K562 (cell line): ENCODE measurements at regions not wholly inside any gene's neighbourhood (a gene's known extent, or its start where the extent isn't known, plus 50 kb on each side); places are given as distances from the start of the nearest gene placed in this dataset.

Experiments
- ATF1 ChIP-seq, 2 experiments: fragments of 450-650 bp in 1 of 2; IDR thresholded peaks; 2 replicates each; pipeline ENCODE4 v1.6.1; 2016; ENCODE audit warnings: missing compliant biosample characterization in 1 of 2, missing genetic modification characterization in 1 of 2
- DMBX1 ChIP-seq: fragments of 250-450 bp; sonication (Bioruptor Pico); IDR thresholded peaks from 2 replicates; pipeline ENCODE4 v1.8.0; 2022; ENCODE audit warnings: inconsistent platforms, mild to moderate bottlenecking, moderate library complexity, borderline replicate concordance
- NEUROD1 ChIP-seq: fragments of 150-350 bp; IDR thresholded peaks from 2 replicates; pipeline ENCODE4 v1.6.1; 2014; ENCODE audit warnings: borderline replicate concordance, low read length, low read depth; ENCODE audit not compliant: partially characterized antibody
- OTX1 ChIP-seq: fragments of 450-650 bp; formaldehyde crosslinking; IDR thresholded peaks from 2 replicates; pipeline ENCODE4 v1.4.0; 2022; ENCODE audit warnings: mild to moderate bottlenecking
- ZFX ChIP-seq: sonication (generic); formaldehyde crosslinking; IDR thresholded peaks from 2 replicates; pipeline ENCODE4 v1.8.0; 2022; ENCODE audit warnings: mild to moderate bottlenecking, missing genetic modification reagents, moderate library complexity

DNA sequence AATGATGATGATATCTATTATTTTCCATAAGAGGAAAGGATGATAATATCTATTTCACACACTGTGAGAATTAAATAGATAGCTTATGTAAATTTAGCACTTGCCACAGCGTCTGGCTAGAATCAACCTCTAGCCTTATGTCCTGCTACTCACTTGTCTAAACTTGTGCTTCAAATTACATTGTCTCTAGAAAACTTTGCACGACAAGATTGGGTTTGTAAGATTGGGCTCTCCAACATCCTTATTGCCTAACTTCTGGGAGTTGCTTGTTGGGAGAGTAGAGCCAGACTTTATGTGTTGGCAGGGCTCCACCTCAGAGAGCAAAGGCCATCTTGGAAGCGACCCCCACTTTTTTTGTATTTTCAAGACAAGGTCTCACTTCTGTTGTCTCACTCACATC is 50.0 kb upstream of the POGK start (continued):
- TF ChIP-seq ZFX (CRISPR knock-in tag): no peak
- TF ChIP-seq OTX1: no peak
- TF ChIP-seq DMBX1: no peak
- TF ChIP-seq ATF1 (CRISPR knock-in tag; IDR thresholded peaks at IDR 0.05): no peak
- no peak for TF ChIP-seq ATF1 (tag; IDR thresholded peaks at IDR 0.05)
- TF ChIP-seq NEUROD1: no peak
